SK-N-SH treated with all-trans-retinoic acid at 6 μM for 48 hours (cell line): ENCODE measurements at regions not wholly inside any gene's neighbourhood (a gene's known extent, or its start where the extent isn't known, plus 50 kb on each side); places are given as distances from the start of the nearest gene placed in this dataset.

Experiments
- ARNTL ChIP-seq: fragments of 450-650 bp; formaldehyde crosslinking; IDR thresholded peaks from 2 replicates; pipeline ENCODE4 v1.5.0; 2020; ENCODE audit warnings: low read depth, mild to moderate bottlenecking, moderate library complexity, borderline replicate concordance
- BACH2 ChIP-seq: fragments of 250-450 bp; sonication (Bioruptor Pico); IDR thresholded peaks from 2 replicates; pipeline ENCODE4 v1.9.0; 2021; ENCODE audit warnings: mild to moderate bottlenecking, borderline replicate concordance
- OSR1 ChIP-seq: fragments of 250-450 bp; sonication (Bioruptor Pico); IDR thresholded peaks from 2 replicates; pipeline ENCODE4 v1.8.0; 2022; ENCODE audit warnings: moderate library complexity, mild to moderate bottlenecking, inconsistent platforms
- PPARA ChIP-seq: fragments of 250-450 bp; sonication (Bioruptor Pico); IDR thresholded peaks from 2 replicates; pipeline ENCODE4 v1.5.0; 2020; ENCODE audit warnings: mild to moderate bottlenecking, borderline replicate concordance
- RARB ChIP-seq: fragments of 250-450 bp; sonication (Bioruptor Pico); IDR thresholded peaks from 2 replicates; pipeline ENCODE4 v1.8.0; 2021; ENCODE audit warnings: mild to moderate bottlenecking, moderate library complexity
- ZFP3 ChIP-seq: fragments of 250-450 bp; sonication (Bioruptor Pico); IDR thresholded peaks from 2 replicates; pipeline ENCODE4 v1.5.0; 2020; ENCODE audit warnings: mild to moderate bottlenecking, moderate library complexity
- ZNF565 ChIP-seq: fragments of 450-650 bp; formaldehyde crosslinking; conservative IDR thresholded peaks from 2 replicates; pipeline ENCODE4 v1.5.0; 2020; ENCODE audit warnings: low read depth, mild to moderate bottlenecking, moderate library complexity
- TF ChIP-seq, protein P1 (sequence below): fragments of 250-450 bp; sonication (Bioruptor Pico); IDR thresholded peaks from 2 replicates; pipeline ENCODE4 v1.8.0; 2020; ENCODE audit warnings: mild to moderate bottlenecking, moderate library complexity, borderline replicate concordance

- no peak for TF ChIP-seq ARNTL (CRISPR knock-in tag)
- no peak for TF ChIP-seq RARB (CRISPR knock-in tag)
- no peak for TF ChIP-seq BACH2 (CRISPR knock-in tag)
- TF ChIP-seq ZNF565, result no peak
- TF ChIP-seq, protein P1, sequence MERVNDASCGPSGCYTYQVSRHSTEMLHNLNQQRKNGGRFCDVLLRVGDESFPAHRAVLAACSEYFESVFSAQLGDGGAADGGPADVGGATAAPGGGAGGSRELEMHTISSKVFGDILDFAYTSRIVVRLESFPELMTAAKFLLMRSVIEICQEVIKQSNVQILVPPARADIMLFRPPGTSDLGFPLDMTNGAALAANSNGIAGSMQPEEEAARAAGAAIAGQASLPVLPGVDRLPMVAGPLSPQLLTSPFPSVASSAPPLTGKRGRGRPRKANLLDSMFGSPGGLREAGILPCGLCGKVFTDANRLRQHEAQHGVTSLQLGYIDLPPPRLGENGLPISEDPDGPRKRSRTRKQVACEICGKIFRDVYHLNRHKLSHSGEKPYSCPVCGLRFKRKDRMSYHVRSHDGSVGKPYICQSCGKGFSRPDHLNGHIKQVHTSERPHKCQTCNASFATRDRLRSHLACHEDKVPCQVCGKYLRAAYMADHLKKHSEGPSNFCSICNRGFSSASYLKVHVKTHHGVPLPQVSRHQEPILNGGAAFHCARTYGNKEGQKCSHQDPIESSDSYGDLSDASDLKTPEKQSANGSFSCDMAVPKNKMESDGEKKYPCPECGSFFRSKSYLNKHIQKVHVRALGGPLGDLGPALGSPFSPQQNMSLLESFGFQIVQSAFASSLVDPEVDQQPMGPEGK, result no peak
- no peak for TF ChIP-seq ZFP3 (CRISPR knock-in tag)
- TF ChIP-seq PPARA (CRISPR knock-in tag), result no peak
- TF ChIP-seq OSR1 (CRISPR knock-in tag), result no peak
Observed at GRCh38 chr6:76814496-76815458, 648.5 kb downstream of the HTR1B start.
